ENCODE measurements at regions not wholly inside any gene's neighbourhood (a gene's known extent, or its start where the extent isn't known, plus 50 kb on each side); places are given as distances from the start of the nearest gene placed in this dataset.

DNA sequence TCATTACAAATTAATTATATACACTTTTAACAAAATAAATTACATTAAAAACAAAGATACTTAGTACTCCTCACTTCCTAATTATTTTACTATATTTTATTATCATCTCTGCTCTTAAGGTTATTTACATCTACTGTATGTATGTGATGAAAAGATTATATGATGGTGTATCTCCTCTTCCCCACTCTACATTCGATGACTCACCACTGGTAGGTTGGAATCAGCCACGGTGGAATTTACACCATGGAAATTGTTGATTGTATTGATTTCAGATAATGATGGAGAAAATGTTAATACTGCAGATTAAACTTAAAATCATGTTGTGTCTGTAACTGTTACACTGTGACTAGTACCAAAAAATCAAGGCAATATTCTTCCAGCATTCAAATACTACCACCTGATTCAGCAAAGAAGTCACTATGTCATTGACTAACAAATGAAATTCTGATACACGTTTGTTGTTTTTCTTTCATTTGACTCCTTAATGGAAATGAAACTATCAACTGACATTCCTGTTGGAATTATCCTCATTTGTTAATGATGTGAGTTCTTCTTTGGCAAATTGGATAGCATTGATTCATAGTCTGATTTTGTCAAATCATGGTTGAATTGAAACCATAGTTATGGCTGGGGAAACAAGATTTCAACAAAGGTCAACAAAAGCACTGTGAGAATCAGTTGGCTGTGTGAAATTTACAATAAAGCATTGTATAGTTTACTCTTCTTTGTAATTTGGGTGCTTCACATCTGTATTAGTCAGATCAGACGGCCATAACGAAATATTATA, 69.0 kb upstream of the NLK start:
- no peak for TF ChIP-seq POLR2A (IDR thresholded peaks at IDR 0.05)
- TF ChIP-seq, protein P1, sequence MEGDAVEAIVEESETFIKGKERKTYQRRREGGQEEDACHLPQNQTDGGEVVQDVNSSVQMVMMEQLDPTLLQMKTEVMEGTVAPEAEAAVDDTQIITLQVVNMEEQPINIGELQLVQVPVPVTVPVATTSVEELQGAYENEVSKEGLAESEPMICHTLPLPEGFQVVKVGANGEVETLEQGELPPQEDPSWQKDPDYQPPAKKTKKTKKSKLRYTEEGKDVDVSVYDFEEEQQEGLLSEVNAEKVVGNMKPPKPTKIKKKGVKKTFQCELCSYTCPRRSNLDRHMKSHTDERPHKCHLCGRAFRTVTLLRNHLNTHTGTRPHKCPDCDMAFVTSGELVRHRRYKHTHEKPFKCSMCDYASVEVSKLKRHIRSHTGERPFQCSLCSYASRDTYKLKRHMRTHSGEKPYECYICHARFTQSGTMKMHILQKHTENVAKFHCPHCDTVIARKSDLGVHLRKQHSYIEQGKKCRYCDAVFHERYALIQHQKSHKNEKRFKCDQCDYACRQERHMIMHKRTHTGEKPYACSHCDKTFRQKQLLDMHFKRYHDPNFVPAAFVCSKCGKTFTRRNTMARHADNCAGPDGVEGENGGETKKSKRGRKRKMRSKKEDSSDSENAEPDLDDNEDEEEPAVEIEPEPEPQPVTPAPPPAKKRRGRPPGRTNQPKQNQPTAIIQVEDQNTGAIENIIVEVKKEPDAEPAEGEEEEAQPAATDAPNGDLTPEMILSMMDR (IDR thresholded peaks at IDR 0.05), result no peak

All from stomach (tissue), 4 donors.